Ammon's horn (tissue), 1 donor: ENCODE measurements at regions not wholly inside any gene's neighbourhood (a gene's known extent, or its start where the extent isn't known, plus 50 kb on each side); places are given as distances from the start of the nearest gene placed in this dataset.

Experiments used
- DNase-seq: peaks from one replicate; pipeline ENCODE4 v3.0.0-alpha.2; 2016; ENCODE audit warnings: low spot score

- no peak for DNase-seq
These were observed 829.0 kb upstream of the SALL3 start for GRCh38 chr18:78150590-78150989.

- DNase-seq = no peak
These were observed 828.4 kb upstream of the SALL3 start for GRCh38 chr18:78151234-78151633.

DNA sequence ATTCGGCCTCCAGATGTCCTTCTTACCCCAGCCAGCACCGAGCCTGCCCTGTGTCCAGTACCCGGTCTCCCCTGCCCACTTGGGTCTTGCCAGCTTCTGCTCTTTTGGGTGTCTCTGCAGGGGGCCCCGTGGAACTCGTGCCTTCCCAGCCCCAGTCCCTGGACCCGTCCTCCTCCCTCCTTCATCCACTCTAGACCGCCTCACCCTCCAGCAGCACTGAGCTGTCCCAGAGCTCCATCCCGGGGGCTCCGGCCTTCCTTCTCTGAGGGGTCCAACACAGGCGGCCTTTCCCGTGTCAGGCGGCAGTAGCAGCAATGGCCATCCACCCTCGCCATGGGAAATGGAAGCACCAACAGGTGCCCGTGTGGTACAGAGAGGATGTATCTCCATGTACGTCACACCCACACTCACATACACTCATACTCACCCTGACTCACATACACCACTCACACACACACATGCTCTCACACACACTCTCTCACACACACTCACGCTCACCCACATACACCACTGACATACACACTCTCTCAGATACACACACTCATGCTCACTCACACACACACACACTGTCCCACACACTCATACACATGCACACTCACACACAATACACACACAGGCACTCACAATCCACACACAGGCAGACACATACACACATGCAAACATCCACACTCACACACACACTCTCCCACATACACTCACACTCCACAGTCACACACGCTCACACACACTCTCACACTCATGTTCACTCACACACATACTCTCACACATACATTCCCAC, 827.5 kb upstream of the SALL3 start:
- DNase-seq = no peak

DNA sequence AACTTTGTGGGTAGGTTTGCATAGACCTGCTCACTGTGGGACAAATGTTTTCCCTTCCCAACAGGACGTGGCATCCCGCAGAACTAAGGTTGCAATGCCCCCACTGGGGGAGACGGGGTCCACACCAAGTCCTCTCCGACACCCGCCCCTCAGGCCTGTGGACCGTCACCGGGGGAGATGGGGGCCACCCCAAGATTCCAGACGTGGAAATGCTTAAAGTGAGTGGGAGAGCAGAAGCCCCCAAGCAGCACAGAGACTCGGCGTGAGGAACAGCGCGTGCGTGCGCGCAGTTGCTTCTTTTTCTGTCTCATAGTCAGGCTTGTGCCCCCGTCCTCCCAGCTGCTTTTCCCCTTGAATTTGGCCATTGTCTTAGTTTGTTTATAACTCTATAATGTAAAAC, 826.3 kb upstream of the SALL3 start:
- DNase-seq = no peak

GRCh38 chr18:78154444-78154843, 825.2 kb upstream of the SALL3 start:
- DNase-seq = no peak

DNA sequence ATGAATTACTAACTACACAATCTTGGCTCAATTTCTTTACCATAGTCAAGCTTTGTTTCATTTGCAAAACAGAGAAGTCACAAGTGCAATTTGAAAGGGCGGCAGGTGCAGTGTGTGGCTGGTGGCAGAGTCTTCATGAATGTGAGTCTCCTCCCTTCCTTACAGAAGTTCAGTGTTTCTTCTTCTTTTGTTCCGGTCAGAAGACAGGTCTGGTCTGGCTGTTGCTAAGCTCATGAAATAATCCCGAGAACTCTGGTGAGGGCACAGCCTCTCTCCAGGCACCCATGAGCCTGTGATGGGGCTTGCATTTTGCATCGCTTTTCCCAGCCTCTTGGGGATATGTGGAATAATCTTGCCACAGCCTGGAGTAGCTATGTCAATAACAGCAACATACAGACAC, 824.8 kb upstream of the SALL3 start:
- no peak for DNase-seq

GRCh38 chr18:78156466-78156865, 823.2 kb upstream of the SALL3 start:
- DNase-seq = no peak

- DNase-seq = no peak
These were observed 820.7 kb upstream of the SALL3 start for GRCh38 chr18:78158943-78159342.

DNA sequence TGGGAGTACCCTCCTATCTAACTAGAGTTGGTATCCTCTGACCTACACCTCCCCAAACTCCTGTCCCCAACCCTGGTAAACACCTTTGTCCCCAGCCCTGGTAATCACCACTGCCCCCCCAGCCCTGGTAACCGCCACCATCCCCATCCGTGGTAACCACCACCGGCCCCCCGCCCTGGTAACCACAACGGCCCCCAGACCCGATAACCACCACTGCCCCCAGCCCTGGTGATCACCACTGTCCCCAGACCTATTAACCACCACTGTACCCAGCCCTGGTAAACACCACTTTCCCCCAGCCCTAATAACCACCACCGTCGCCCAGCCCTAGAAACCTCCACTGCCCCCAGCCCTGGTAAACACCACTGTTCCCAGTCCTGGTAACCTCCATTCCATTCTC, 820.2 kb upstream of the SALL3 start:
- DNase-seq = no peak

DNA sequence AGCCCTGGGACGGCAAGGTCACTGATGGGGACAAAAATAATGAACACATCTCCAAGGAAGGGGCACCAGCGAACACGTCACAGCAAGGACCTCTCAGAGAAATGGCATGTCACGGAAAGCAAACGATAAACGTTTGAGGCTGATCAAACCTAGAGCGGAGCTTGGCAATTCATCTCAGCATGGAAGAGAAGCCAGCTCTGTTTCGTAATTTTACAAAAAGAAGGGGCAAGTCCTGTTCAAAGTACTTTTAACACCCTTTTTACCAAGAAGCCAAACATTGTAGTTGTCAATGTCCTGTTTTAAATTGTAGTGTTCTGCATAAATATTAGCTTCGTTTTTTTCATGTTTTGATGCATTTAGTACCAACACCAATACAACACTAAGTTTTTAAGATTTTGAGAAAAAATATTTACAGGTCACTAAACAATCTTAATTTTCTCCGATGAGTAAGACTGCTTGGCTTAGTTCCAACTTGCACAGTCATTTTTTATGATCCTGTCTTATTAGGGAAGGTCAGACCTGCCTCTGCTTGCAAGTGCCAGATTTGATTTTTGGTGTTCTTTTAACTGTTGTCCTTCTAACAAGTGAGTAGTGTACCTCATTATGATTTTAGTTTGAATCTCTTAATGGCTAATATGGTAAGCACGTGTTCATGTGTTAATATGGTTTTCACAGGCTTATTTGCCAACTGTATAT, 818.5 kb upstream of the SALL3 start:
- no peak for DNase-seq

GRCh38 chr18:78165525-78165924, 814.1 kb upstream of the SALL3 start:
- no peak for DNase-seq

DNA sequence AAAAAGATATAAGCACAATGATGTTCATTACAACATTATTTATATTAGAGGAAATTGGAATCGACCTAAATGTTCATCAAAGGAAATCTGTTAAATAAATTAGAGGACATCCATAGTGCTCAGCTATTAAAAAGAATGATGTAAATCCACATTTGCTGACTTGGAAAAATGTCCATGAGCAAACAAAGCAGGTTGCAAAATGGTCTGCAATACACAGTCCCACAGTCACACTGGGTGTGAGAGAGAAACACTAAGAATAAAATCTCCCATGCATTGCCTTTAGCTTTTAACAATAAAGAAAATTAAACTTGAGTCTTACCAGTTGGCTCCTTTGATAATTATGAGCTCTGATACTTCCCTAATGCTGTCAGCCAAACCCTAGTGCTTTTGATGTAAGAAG, 811.1 kb upstream of the SALL3 start:
- no peak for DNase-seq

GRCh38 chr18:78169174-78169864, 810.3 kb upstream of the SALL3 start:
- peak; percentile 45 for DNase-seq

DNA sequence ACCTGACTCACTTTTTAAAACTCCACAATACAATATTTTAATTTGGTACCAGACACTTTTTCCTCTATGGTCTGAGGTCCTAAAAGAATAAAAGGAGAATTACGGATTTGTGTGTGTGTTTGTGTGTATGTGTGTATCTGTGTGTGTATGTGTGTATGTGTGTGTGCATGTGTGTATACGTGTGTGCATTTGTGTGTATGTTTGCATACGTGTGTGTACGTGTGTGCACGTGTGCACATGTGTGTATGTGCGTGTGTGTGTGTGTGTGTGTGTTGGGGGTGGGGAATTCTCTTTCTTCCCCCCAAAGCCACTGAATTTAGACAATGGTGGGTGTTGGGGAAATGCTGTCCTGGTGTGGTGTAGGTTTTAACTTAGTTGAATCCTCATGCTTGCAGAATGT, 807.7 kb upstream of the SALL3 start:
- no peak for DNase-seq

- no peak for DNase-seq
These were observed 804.9 kb upstream of the SALL3 start for GRCh38 chr18:78174737-78175136.

GRCh38 chr18:78178812-78179211, 800.8 kb upstream of the SALL3 start:
- DNase-seq = no peak

DNA sequence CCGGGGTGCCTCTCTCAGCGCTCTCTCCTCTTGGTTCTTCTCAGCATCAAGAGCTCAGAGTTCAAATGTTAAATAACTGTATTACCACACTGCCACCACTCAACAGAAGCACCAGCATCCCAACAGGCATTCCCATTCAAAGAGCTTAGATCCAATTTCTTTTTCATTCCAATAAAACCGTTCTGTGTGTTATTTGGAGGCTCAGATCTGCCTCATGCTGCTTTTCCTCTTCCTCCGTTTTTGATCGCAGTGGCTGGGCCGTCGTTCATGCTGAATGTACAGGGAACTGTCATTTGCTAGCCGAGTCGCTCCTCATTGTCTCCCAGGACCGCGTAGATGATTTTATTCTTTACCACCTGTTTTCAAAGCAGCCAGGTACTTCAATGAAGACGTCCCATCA, 798.9 kb upstream of the SALL3 start:
- no peak for DNase-seq

DNA sequence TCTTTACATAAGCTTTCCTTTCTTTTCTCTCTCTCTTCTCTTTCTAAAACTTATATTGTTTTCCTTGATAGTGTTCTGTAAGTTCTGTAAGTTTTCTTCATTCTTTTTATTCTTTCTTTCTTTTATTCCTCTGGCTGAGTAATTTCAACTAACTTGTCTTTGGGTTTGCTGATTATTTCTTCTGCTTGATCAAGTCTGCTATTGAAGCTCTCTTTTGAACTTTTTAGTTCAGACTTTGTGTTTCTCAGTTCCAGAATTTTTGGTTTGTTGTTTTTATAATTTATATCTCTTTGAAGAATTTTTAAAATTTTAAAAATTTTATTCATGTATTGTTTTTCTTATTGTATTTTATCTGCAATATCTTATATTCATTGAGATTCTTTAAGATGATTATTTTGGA, 795.8 kb upstream of the SALL3 start:
- no peak for DNase-seq

DNA sequence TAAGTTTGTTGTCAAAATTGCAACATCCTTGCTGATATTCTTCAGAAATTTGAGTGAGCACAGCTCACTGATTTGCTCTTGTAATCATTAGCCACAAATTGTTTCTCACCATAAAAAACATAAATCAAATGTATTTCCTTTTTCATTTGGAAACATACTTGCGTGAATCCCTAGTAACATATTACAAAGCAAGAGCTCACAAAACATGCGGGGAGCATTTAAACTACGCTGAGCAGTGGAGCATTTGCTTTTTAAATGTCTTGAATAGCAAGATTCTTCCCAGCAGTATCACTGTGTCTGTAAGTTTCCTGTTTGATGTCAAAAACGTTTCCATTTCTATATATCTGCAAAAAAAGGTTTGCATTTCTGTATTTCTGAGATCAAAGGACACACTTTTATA, 788.3 kb upstream of the SALL3 start:
- no peak for DNase-seq

GRCh38 chr18:78192054-78192453, 787.6 kb upstream of the SALL3 start:
- DNase-seq = peak; percentile 82

- DNase-seq = no peak
These were observed 783.3 kb upstream of the SALL3 start for GRCh38 chr18:78196280-78196679.

GRCh38 chr18:78199002-78199401, 780.6 kb upstream of the SALL3 start:
- DNase-seq = no peak

GRCh38 chr18:78199611-78200010, 780.0 kb upstream of the SALL3 start:
- DNase-seq = no peak
